ENCODE measurements at regions not wholly inside any gene's neighbourhood (a gene's known extent, or its start where the extent isn't known, plus 50 kb on each side); places are given as distances from the start of the nearest gene placed in this dataset.

GRCh38 chr13:107860284-107860683 is 355.1 kb downstream of the LIG4 start:
- DNase-seq (no peak), ATAC-seq (no peak)
- intact Hi-C loops (cut with DNase I) = no loop called here
- no peak overlapping the region for H3K27ac ChIP-seq
- H3K27me3 ChIP-seq (ENCODE audit: low read depth) = peaks cover 6% of the 10 kb centered on the region
- H3K4me3 ChIP-seq = no peak overlapping the region
- H3K4me1 ChIP-seq = no peaks in the 10 kb centered on the region
- TF ChIP-seq, protein P1, sequence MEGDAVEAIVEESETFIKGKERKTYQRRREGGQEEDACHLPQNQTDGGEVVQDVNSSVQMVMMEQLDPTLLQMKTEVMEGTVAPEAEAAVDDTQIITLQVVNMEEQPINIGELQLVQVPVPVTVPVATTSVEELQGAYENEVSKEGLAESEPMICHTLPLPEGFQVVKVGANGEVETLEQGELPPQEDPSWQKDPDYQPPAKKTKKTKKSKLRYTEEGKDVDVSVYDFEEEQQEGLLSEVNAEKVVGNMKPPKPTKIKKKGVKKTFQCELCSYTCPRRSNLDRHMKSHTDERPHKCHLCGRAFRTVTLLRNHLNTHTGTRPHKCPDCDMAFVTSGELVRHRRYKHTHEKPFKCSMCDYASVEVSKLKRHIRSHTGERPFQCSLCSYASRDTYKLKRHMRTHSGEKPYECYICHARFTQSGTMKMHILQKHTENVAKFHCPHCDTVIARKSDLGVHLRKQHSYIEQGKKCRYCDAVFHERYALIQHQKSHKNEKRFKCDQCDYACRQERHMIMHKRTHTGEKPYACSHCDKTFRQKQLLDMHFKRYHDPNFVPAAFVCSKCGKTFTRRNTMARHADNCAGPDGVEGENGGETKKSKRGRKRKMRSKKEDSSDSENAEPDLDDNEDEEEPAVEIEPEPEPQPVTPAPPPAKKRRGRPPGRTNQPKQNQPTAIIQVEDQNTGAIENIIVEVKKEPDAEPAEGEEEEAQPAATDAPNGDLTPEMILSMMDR (IDR thresholded peaks at IDR 0.05) = no peak
- H3K9me3 ChIP-seq = no peaks in the 10 kb centered on the region
- H3K36me3 ChIP-seq = no peaks in the 10 kb centered on the region

GRCh38 chr13:107854880-107855279 is 360.5 kb downstream of the LIG4 start:
- DNase-seq = no peak
- no peaks in the 10 kb centered on the region for H3K27me3 ChIP-seq (ENCODE audit: low read depth)
- H3K4me3 ChIP-seq = no peak overlapping the region
- TF ChIP-seq, protein P1 (IDR thresholded peaks at IDR 0.05) = no peak
- H3K27ac ChIP-seq = no peak overlapping the region
- intact Hi-C loops (cut with DNase I) = no loop called here
- no peaks in the 10 kb centered on the region for H3K36me3 ChIP-seq
- H3K9me3 ChIP-seq = no peaks in the 10 kb centered on the region
- no peak for ATAC-seq
- no peaks in the 10 kb centered on the region for H3K4me1 ChIP-seq

- H3K36me3 ChIP-seq = no peaks in the 10 kb centered on the region
- no peak overlapping the region for H3K4me3 ChIP-seq
- no peaks in the 10 kb centered on the region for H3K27me3 ChIP-seq (ENCODE audit: low read depth)
- DNase-seq (no peak), ATAC-seq (no peak)
- intact Hi-C loops (cut with DNase I) = no loop called here
- no peak overlapping the region for H3K27ac ChIP-seq
- H3K4me1 ChIP-seq = no peaks in the 10 kb centered on the region
- TF ChIP-seq, protein P1 (IDR thresholded peaks at IDR 0.05) = no peak
- H3K9me3 ChIP-seq = no peaks in the 10 kb centered on the region
These were observed 363.3 kb downstream of the LIG4 start for GRCh38 chr13:107852072-107852471.

DNA sequence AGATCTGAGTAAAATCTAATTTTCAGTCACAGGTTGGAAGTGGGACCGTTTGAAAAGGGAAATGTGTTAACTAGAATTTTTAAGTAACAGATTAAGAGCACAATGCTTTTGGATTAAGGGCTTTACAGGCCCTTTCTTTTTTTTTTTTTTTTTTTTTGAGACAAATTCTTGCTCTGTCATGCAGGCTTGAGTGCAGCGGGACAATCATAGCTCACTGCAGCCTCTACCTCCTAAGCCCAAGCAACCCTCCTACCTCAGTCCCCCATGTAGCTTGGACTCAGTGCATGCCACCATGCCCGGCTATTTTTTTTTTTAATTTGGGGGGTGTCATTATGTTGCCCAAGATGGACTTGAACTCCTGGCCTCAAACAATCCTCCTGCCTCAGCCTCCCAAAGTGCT is 363.7 kb downstream of the LIG4 start:
- DNase-seq (no peak), ATAC-seq (no peak)
- H3K27ac ChIP-seq = no peak overlapping the region
- H3K4me3 ChIP-seq = no peak overlapping the region
- no peaks in the 10 kb centered on the region for H3K36me3 ChIP-seq
- intact Hi-C loops (cut with DNase I) = no loop called here
- H3K9me3 ChIP-seq = no peaks in the 10 kb centered on the region
- H3K27me3 ChIP-seq (ENCODE audit: low read depth) = no peaks in the 10 kb centered on the region
- TF ChIP-seq, protein P1 (IDR thresholded peaks at IDR 0.05) = no peak
- no peaks in the 10 kb centered on the region for H3K4me1 ChIP-seq

GRCh38 chr13:107847406-107847805 is 367.9 kb downstream of the LIG4 start:
- intact Hi-C loops (cut with DNase I) = no loop called here
- Histone ChIP-seq H3K27me3 (ENCODE audit: low read depth) (no peaks in the 10 kb centered on the region), H3K4me3 (no peak overlapping the region), H3K9me3 (no peaks in the 10 kb centered on the region), H3K36me3 (no peaks in the 10 kb centered on the region), H3K4me1 (no peaks in the 10 kb centered on the region), H3K27ac (no peak overlapping the region)
- TF ChIP-seq, protein P1 (IDR thresholded peaks at IDR 0.05) = no peak
- ATAC-seq (no peak), DNase-seq (no peak)

DNA sequence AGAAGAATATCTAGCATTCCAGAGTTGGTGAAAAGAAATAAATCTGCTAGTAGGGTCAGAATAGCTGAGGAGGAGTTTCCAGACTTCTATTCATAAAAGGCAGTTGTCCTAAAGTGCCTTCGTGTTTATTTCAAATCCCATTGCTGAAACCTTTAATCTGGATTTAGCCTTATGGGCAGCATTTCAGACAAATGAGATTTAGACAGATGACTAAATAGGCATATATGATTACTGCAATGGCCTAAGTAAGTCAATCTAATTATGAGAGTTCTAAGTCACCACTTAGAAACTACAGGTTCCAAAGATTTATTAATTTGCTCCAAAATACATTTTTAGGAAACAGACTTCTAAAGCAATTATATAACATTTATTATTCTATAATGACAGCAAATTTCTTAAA is 368.7 kb downstream of the LIG4 start:
- TF ChIP-seq, protein P1 (IDR thresholded peaks at IDR 0.05) = no peak
- no peaks in the 10 kb centered on the region for H3K9me3 ChIP-seq
- H3K27me3 ChIP-seq (ENCODE audit: low read depth) = no peaks in the 10 kb centered on the region
- H3K27ac ChIP-seq = no peak overlapping the region
- no peaks in the 10 kb centered on the region for H3K36me3 ChIP-seq
- no peaks in the 10 kb centered on the region for H3K4me1 ChIP-seq
- DNase-seq = no peak
- H3K4me3 ChIP-seq = no peak overlapping the region
- no peak for ATAC-seq
- intact Hi-C loops (cut with DNase I) = no loop called here

Measured in lower lobe of right lung (tissue), 2 donors.